ENCODE measurements at regions not wholly inside any gene's neighbourhood (a gene's known extent, or its start where the extent isn't known, plus 50 kb on each side); places are given as distances from the start of the nearest gene placed in this dataset.

DNA sequence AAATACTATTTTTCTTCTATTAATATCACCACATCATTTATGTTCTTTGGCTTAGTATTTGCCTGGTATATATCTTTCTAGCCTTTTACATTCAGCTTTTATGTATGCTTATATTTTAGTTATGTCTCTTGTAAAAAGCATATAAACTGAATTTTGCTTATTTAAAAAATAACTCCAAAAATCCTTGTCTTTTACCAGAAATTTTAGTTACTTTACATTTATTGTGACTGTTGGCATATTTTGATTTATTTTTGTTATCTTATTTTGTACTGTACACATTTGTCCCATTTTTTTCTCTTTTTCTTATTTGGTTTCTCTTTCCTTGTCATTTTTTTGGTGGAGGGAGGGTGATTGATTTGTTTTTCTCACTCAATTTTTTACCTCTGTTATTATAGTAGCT lies 169.6 kb downstream of the UACA start:
- TF ChIP-seq POLR2AphosphoS5 (IDR thresholded peaks at IDR 0.05; ENCODE audit: borderline replicate concordance, low read depth, low read length) (no peak), EZH2 (IDR thresholded peaks at IDR 0.05) (no peak)

All from SK-N-MC (cell line).